HCT116 (cell line): ENCODE measurements at regions not wholly inside any gene's neighbourhood (a gene's known extent, or its start where the extent isn't known, plus 50 kb on each side); places are given as distances from the start of the nearest gene placed in this dataset.

Experiments used
- ATAC-seq: fragments of 200-7000 bp; cut with Tn5 transposase; 2 replicates; pipeline ENCODE4 v1.9.1; 2020; ENCODE audit warnings: mild to moderate bottlenecking, moderate library complexity
- BruUV-seq: library from RNA; stranded (reverse); fragments of 400-500 nt; replicated peaks from 2 replicates; lab custom pipeline; 2021; lab: Mats Ljungman, UMichigan
- CTCF ChIA-PET: fragments of 300-600 bp; sonication (Branson Sonifier 250); formaldehyde crosslinking; loops from one replicate; lab custom pipeline; 2021; ENCODE audit warnings: antibody characterized with exemption; lab: Charles Lee
- POLR2A ChIA-PET: fragments of 300-600, 350-600 bp; sonication (Branson Sonifier 250); formaldehyde crosslinking; loops from one replicate; lab custom pipeline; 2021; ENCODE audit warnings: antibody characterized with exemption; lab: Charles Lee
- RAD21 ChIA-PET, 2 experiments: fragments of 300-600 bp; sonication (Branson Sonifier 250); formaldehyde crosslinking; loops; one replicate each; lab custom pipeline; 2023; ENCODE audit warnings: low total read pairs in 2 of 2; ENCODE audit not compliant: uncharacterized antibody in 2 of 2, unreplicated experiment in 2 of 2, low non-redundant PET in 1 of 2; lab: Charles Lee
- DNase-seq: peaks from one replicate; pipeline ENCODE4 v3.0.0-alpha.2; 2010; ENCODE audit warnings: low read depth, low spot score
- H2AFZ ChIP-seq: fragments of 200-600 bp; shearing (Covaris generic), sonication (generic); 2 replicates; pipeline ENCODE4 v1.6.1; 2017; ENCODE audit warnings: low read depth, mixed run types, mixed read lengths, antibody characterized with exemption, low read length; ENCODE audit not compliant: poor library complexity, severe bottlenecking
- H3K27ac ChIP-seq: 2 replicates; pipeline ENCODE4 v1.5.1; 2012; ENCODE audit warnings: low read depth, low read length
- H3K27me3 ChIP-seq: fragments of 200-600 bp; sonication (generic); 2 replicates; pipeline ENCODE4 v1.6.1; 2016; ENCODE audit warnings: mixed run types, low read length, mixed read lengths; ENCODE audit not compliant: insufficient read depth
- H3K36me3 ChIP-seq, 2 experiments: fragments of 200-500 bp in 1 of 2; fragments of 200-600 bp in 1 of 2; sonication (Bioruptor generic) in 1 of 2; sonication (generic) in 1 of 2; 2 replicates each; pipeline versions ENCODE4 v1.5.1 to v1.6.1; 2014 to 2016; ENCODE audit warnings: low read length in 2 of 2, inconsistent platforms in 1 of 2, mixed read lengths in 1 of 2, mixed run types in 1 of 2; ENCODE audit not compliant: insufficient read depth in 2 of 2, control insufficient read depth in 1 of 2
- H3K4me1 ChIP-seq, 2 experiments: fragments of 200-600 bp in 1 of 2; sonication (generic) in 1 of 2; 2 replicates each; pipeline versions ENCODE4 v1.5.1 to v1.6.1; 2012 to 2017; ENCODE audit warnings: low read length in 2 of 2, inconsistent platforms in 1 of 2, mild to moderate bottlenecking in 1 of 2, mixed read lengths in 1 of 2, mixed run types in 1 of 2, moderate library complexity in 1 of 2; ENCODE audit not compliant: insufficient read depth in 2 of 2, control insufficient read depth in 1 of 2
- H3K4me2 ChIP-seq: fragments of 200-600 bp; sonication (generic); 2 replicates; pipeline ENCODE4 v1.6.1; 2017; ENCODE audit warnings: mixed run types, low read length, mixed read lengths
- H3K4me3 ChIP-seq, 2 experiments: fragments of 200-600 bp in 1 of 2; sonication (generic) in 1 of 2; replicated peaks in 1 of 2; 2 replicates each; pipeline ENCODE4 v1.5.1; 2011 to 2016; ENCODE audit warnings: low read length in 2 of 2, control low read depth in 1 of 2, low read depth in 1 of 2, mild to moderate bottlenecking in 1 of 2, mixed read lengths in 1 of 2, mixed run types in 1 of 2
- H3K79me2 ChIP-seq: fragments of 200-600 bp; sonication (generic); 2 replicates; pipeline ENCODE4 v1.6.1; 2017; ENCODE audit warnings: mild to moderate bottlenecking, mixed run types, low read length, moderate library complexity, mixed read lengths; ENCODE audit not compliant: insufficient read depth
- H3K9ac ChIP-seq: fragments of 200-600 bp; sonication (generic); 2 replicates; pipeline ENCODE4 v1.6.1; 2016; ENCODE audit warnings: low read length, mixed read lengths
- H3K9me2 ChIP-seq: fragments of 200-600 bp; sonication (generic), shearing (Covaris generic); 2 replicates; pipeline ENCODE4 v1.6.1; 2017; ENCODE audit warnings: mixed run types, mild to moderate bottlenecking, moderate library complexity; ENCODE audit not compliant: insufficient read depth
- H3K9me3 ChIP-seq, 2 experiments: fragments of 200-500 bp in 1 of 2; fragments of 200-600 bp in 1 of 2; sonication (Bioruptor generic) in 1 of 2; sonication (generic) in 1 of 2; 2 replicates each; pipeline ENCODE4 v1.6.1; 2014 to 2017; ENCODE audit warnings: low read length in 2 of 2, mixed read lengths in 2 of 2, inconsistent platforms in 1 of 2, low read depth in 1 of 2, mild to moderate bottlenecking in 1 of 2, mixed run types in 1 of 2, moderate library complexity in 1 of 2; ENCODE audit not compliant: control insufficient read depth in 1 of 2, insufficient read depth in 1 of 2
- H4K20me1 ChIP-seq: fragments of 200-600 bp; sonication (generic), shearing (Covaris generic); 2 replicates; pipeline ENCODE4 v1.6.1; 2017; ENCODE audit warnings: mixed run types, mild to moderate bottlenecking, moderate library complexity; ENCODE audit not compliant: insufficient read depth
- ATF3 ChIP-seq: IDR thresholded peaks from 2 replicates; pipeline ENCODE4 v1.6.1; 2012
- CEBPB ChIP-seq: IDR thresholded peaks from 2 replicates; pipeline ENCODE4 v1.6.1; 2012; ENCODE audit warnings: low read depth
- CTCF ChIP-seq, 3 experiments: fragments of 200-600 bp in 1 of 3; sonication (generic) in 1 of 3; IDR thresholded peaks in 2 of 3; conservative IDR thresholded peaks in 1 of 3; 2 replicates each; pipeline ENCODE4 v1.5.1; 2012 to 2017; ENCODE audit warnings: low read depth in 2 of 3, low read length in 2 of 3, antibody characterized with exemption in 1 of 3, borderline replicate concordance in 1 of 3, control low read depth in 1 of 3, mild to moderate bottlenecking in 1 of 3, mixed read lengths in 1 of 3, mixed run types in 1 of 3, moderate library complexity in 1 of 3; ENCODE audit not compliant: insufficient read depth in 1 of 3
- EGR1 ChIP-seq: IDR thresholded peaks from 2 replicates; pipeline ENCODE4 v1.6.1; 2012; ENCODE audit warnings: low read depth
- EZH2 ChIP-seq: fragments of 200-600 bp; sonication (generic); IDR thresholded peaks from 2 replicates; pipeline ENCODE4 v1.6.1; 2017; ENCODE audit warnings: antibody characterized with exemption, mixed run types
- EZH2phosphoT487 ChIP-seq: fragments of 200-600 bp; IDR thresholded peaks from 2 replicates; pipeline ENCODE4 v1.6.1; 2018; ENCODE audit warnings: antibody characterized with exemption, borderline replicate concordance
- FOSL1 ChIP-seq: IDR thresholded peaks from 2 replicates; pipeline ENCODE4 v1.6.1; 2012; ENCODE audit warnings: low read depth
- JUND ChIP-seq: IDR thresholded peaks from 2 replicates; pipeline ENCODE4 v1.6.1; 2012
- MAX ChIP-seq: IDR thresholded peaks from 2 replicates; pipeline ENCODE4 v1.6.1; 2012
- POLR2A ChIP-seq: IDR thresholded peaks from 2 replicates; pipeline ENCODE4 v1.7.0; 2011; ENCODE audit warnings: borderline replicate concordance; ENCODE audit not compliant: insufficient read depth, insufficient read length; ENCODE audit errors: extremely low read depth
- POLR2AphosphoS5 ChIP-seq: IDR thresholded peaks from 2 replicates; pipeline ENCODE4 v1.6.1; 2011; ENCODE audit warnings: mild to moderate bottlenecking, low read depth, low read length, moderate library complexity
- RAD21 ChIP-seq: IDR thresholded peaks from 2 replicates; pipeline ENCODE4 v1.6.1; 2012; ENCODE audit warnings: low read depth, mild to moderate bottlenecking
- REST ChIP-seq: IDR thresholded peaks from 2 replicates; pipeline ENCODE4 v1.6.1; 2012; ENCODE audit warnings: low read depth
- SIN3A ChIP-seq: IDR thresholded peaks from 2 replicates; pipeline ENCODE4 v1.6.1; 2012; ENCODE audit warnings: low read depth
- SP1 ChIP-seq: IDR thresholded peaks from 2 replicates; pipeline ENCODE4 v1.6.1; 2012; ENCODE audit warnings: low read depth
- SRF ChIP-seq: IDR thresholded peaks from 2 replicates; pipeline ENCODE4 v1.6.1; 2012; ENCODE audit warnings: low read depth
- TCF7L2 ChIP-seq: IDR thresholded peaks from 2 replicates; pipeline ENCODE4 v1.7.0; 2011; ENCODE audit warnings: borderline replicate concordance, inconsistent platforms; ENCODE audit not compliant: insufficient read depth, insufficient read length; ENCODE audit errors: extremely low read depth
- YY1 ChIP-seq: IDR thresholded peaks from 2 replicates; pipeline ENCODE4 v1.6.1; 2011; ENCODE audit warnings: low read length, low read depth, moderate library complexity, mild to moderate bottlenecking; ENCODE audit not compliant: insufficient replicate concordance; ENCODE audit errors: extremely low read depth
- ZBTB33 ChIP-seq: IDR thresholded peaks from 2 replicates; pipeline ENCODE4 v1.6.1; 2011; ENCODE audit warnings: mild to moderate bottlenecking, low read length, moderate library complexity; ENCODE audit not compliant: insufficient replicate concordance; ENCODE audit errors: extremely low read depth
- intact Hi-C: fragments of 100-400 bp; cut with micrococcal nuclease; formaldehyde crosslinking; loops from 2 replicates; pipeline ENCODE4 v1.10.0; 2022

GRCh38 chr2:173513107-173513727 lies 158.5 kb downstream of the CDCA7 start:
- CTCF ChIA-PET, result interaction anchor here (0.6 kb wide), 1 partner anchor 492 kb away, joined by 3 read pairs; no protein-coding TSS in a partner anchor
- H3K9me3 ChIP-seq, result no peaks in the 10 kb centered on the region
- no peak overlapping the region for H2AFZ ChIP-seq
- no peak overlapping the region for H3K9ac ChIP-seq
- BruUV-seq, result no TSS peak
- no peaks in the 10 kb centered on the region for H3K9me2 ChIP-seq
- no peaks in the 10 kb centered on the region for H4K20me1 ChIP-seq
- H3K36me3 ChIP-seq, result no peaks in the 10 kb centered on the region
- H3K27me3 ChIP-seq, result no peaks in the 10 kb centered on the region
- POLR2A ChIA-PET, result no interaction called here
- no peak for DNase-seq
- no peak overlapping the region for H3K4me3 ChIP-seq
- no peaks in the 10 kb centered on the region for H3K79me2 ChIP-seq
- H3K27ac ChIP-seq, result no peak overlapping the region
- no peaks in the 10 kb centered on the region for H3K4me1 ChIP-seq
- H3K4me2 ChIP-seq, result no peak overlapping the region
- intact Hi-C loops, result no loop called here
- RAD21 ChIA-PET, result no interaction called here
- no peak for ATAC-seq
- no peak for TF ChIP-seq TCF7L2
- TF ChIP-seq POLR2A, result no peak
- no peak for TF ChIP-seq CTCF (IDR thresholded peaks at IDR 0.05 in 2 of 3, conservative IDR thresholded peaks at IDR 0.05 in 1 of 3; ENCODE audit: borderline replicate concordance in 1 of 3, insufficient read depth in 1 of 3, low read depth in 2 of 3, low read length in 2 of 3)
- no peak for TF ChIP-seq MAX
- TF ChIP-seq REST, result no peak
- TF ChIP-seq JUND, result no peak
- TF ChIP-seq EZH2phosphoT487, result no peak
- no peak for TF ChIP-seq SIN3A
- no peak for TF ChIP-seq EZH2
- TF ChIP-seq POLR2AphosphoS5, result no peak
- TF ChIP-seq YY1, result no peak
- TF ChIP-seq ZBTB33, result no peak
- TF ChIP-seq EGR1, result no peak
- TF ChIP-seq CEBPB, result no peak
- TF ChIP-seq FOSL1, result no peak
- TF ChIP-seq ATF3, result no peak
- TF ChIP-seq RAD21, result no peak
- no peak for TF ChIP-seq SRF
- TF ChIP-seq SP1, result no peak
